ENCODE measurements at regions not wholly inside any gene's neighbourhood (a gene's known extent, or its start where the extent isn't known, plus 50 kb on each side); places are given as distances from the start of the nearest gene placed in this dataset.

DNA sequence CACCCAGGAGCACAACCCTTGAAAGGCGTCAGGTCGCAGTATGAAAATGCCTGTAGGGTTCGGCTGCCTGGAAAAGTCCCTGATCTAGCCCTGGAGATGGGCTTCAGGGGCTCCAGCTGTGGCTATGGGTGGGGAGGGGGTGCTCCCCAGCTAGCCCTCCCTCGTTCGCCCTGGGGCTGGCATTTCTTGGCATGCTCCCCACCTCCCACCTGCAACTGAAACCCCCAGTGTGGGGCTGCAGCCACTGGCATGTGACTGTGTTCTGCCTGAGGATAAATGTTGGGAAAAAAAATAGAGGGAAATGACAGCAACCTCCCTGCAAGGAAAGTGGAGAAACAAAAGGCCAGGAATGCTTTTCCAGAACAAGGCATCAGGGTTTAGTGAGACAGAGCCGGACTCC is 109.2 kb downstream of the COPS8 start:
- TF ChIP-seq EZH2 (IDR thresholded peaks at IDR 0.05; ENCODE audit: borderline replicate concordance, low read depth, low read length, severe bottlenecking) (no peak), POLR2A (IDR thresholded peaks at IDR 0.05; ENCODE audit: low read depth, low read length) (no peak), CTCF (IDR thresholded peaks at IDR 0.05; ENCODE audit: extremely low read depth in 1 of 2, insufficient read depth in 1 of 2, low read depth in 1 of 2, low read length in 2 of 2) (no peak), MYC (IDR thresholded peaks at IDR 0.05; ENCODE audit: low read depth, low read length) (no peak), JUN (IDR thresholded peaks at IDR 0.05; ENCODE audit: borderline replicate concordance, insufficient read depth, insufficient read length, low read depth) (no peak)
- TF ChIP-seq, protein P1, sequence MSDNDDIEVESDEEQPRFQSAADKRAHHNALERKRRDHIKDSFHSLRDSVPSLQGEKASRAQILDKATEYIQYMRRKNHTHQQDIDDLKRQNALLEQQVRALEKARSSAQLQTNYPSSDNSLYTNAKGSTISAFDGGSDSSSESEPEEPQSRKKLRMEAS (IDR thresholded peaks at IDR 0.05; ENCODE audit: insufficient read depth, insufficient read length), result no peak
